Upper lobe of left lung (tissue), 6 donors: ENCODE measurements at regions not wholly inside any gene's neighbourhood (a gene's known extent, or its start where the extent isn't known, plus 50 kb on each side); places are given as distances from the start of the nearest gene placed in this dataset.
A peak's percentile ranks its signal among the peaks of the same experiment; 100 is the strongest.

Experiments used
- ATAC-seq, 2 donors: fragments of 200-7000 bp; cut with Tn5 transposase; one replicate each; pipeline ENCODE4 v1.9.1; 2022; ENCODE audit warnings: mild to moderate bottlenecking in 2 of 2, moderate library complexity in 2 of 2; ENCODE audit not compliant: low FRiP score in 2 of 2
- DNase-seq, 2 donors: peaks; one replicate each; pipeline ENCODE4 v3.0.0-alpha.2; 2019 to 2020
- H3K27ac ChIP-seq, 4 donors: fragments of 200-600 bp; sonication (generic); one replicate each; pipeline ENCODE4 v1.5.1; 2016 to 2019
- H3K27me3 ChIP-seq, 4 donors: fragments of 200-600 bp; sonication (generic); one replicate each; pipeline ENCODE4 v1.5.1; 2017 to 2019
- H3K36me3 ChIP-seq, 4 donors: fragments of 200-600 bp; sonication (generic); one replicate each; pipeline ENCODE4 v1.5.1; 2016 to 2019
- H3K4me1 ChIP-seq, 4 donors: fragments of 200-600 bp; sonication (generic); one replicate each; pipeline ENCODE4 v1.5.1; 2018 to 2019
- H3K4me3 ChIP-seq, 4 donors: fragments of 200-600 bp; sonication (generic); one replicate each; pipeline ENCODE4 v1.5.1; 2017 to 2019; ENCODE audit warnings: mild to moderate bottlenecking in 2 of 4, moderate library complexity in 1 of 4
- H3K9me3 ChIP-seq, 4 donors: fragments of 200-600 bp; sonication (generic); one replicate each; pipeline ENCODE4 v1.5.1; 2018 to 2019
- EP300 ChIP-seq, 4 donors: sonication (generic); formaldehyde crosslinking; IDR thresholded peaks; one replicate each; pipeline ENCODE4 v1.5.1; 2017; ENCODE audit warnings: antibody characterized with exemption in 4 of 4, control low read depth in 2 of 4
- POLR2A ChIP-seq, 4 donors: fragments of 450-650 bp; IDR thresholded peaks; one replicate each; pipeline ENCODE4 v1.5.1; 2016 to 2017; ENCODE audit warnings: antibody characterized with exemption in 4 of 4, mild to moderate bottlenecking in 2 of 4
- POLR2AphosphoS5 ChIP-seq, 2 donors: sonication (generic); formaldehyde crosslinking; IDR thresholded peaks; one replicate each; pipeline ENCODE4 v1.5.1; 2017; ENCODE audit warnings: antibody characterized with exemption in 2 of 2
- WGBS, 2 donors: methylation state at CpG; one replicate each; pipeline ENCODE4 v1.1.5; 2017 to 2018; 5-methylcytosine and 5-hydroxymethylcytosine counted together
- TF ChIP-seq, protein P1 (sequence below), 6 experiments: fragments of 450-650 bp in 4 of 6; fragments of 200-600 bp in 2 of 6; sonication (generic) in 2 of 6; IDR thresholded peaks; one replicate each; pipeline ENCODE4 v1.5.1; 2016 to 2019; ENCODE audit warnings: antibody characterized with exemption in 6 of 6
- donor health status: DM: no; HTN: no; CAD: no; lungs with moderate emphysema.
- donor health status: DM: no; HTN: yes; CAD: no; lungs with severe emphysema.

DNA sequence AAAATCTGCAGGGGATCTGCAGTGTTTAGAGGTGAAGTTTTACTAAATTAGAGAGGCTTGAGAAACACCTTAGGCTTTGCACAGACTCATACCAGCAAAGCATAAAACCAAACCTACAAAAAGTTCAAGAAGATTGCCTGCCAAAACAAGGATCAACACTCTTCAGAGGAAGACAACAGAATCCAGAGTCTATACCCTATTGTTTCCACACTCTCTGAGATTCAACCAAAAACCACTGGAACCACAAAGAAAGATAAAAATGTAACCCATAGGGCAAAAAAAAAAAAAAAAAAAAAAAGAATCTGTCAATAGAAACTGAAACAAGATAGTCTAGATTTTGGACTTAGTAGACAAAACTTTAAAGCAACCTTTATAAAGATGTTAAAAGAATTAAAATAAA lies 102.7 kb downstream of the ANKRD60 start:
- Histone ChIP-seq H3K4me1 (peaks cover 0 to 2% (median 0%) of the 10 kb centered on the region in 4 donors), H3K27ac (no peak overlapping the region), H3K4me3 (no peak overlapping the region), H3K9me3 (no peaks in the 10 kb centered on the region), H3K27me3 (no peaks in the 10 kb centered on the region), H3K36me3 (no peaks in the 10 kb centered on the region)
- DNase-seq (no peak), ATAC-seq (no peak)
- TF ChIP-seq, protein P1, sequence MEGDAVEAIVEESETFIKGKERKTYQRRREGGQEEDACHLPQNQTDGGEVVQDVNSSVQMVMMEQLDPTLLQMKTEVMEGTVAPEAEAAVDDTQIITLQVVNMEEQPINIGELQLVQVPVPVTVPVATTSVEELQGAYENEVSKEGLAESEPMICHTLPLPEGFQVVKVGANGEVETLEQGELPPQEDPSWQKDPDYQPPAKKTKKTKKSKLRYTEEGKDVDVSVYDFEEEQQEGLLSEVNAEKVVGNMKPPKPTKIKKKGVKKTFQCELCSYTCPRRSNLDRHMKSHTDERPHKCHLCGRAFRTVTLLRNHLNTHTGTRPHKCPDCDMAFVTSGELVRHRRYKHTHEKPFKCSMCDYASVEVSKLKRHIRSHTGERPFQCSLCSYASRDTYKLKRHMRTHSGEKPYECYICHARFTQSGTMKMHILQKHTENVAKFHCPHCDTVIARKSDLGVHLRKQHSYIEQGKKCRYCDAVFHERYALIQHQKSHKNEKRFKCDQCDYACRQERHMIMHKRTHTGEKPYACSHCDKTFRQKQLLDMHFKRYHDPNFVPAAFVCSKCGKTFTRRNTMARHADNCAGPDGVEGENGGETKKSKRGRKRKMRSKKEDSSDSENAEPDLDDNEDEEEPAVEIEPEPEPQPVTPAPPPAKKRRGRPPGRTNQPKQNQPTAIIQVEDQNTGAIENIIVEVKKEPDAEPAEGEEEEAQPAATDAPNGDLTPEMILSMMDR (IDR thresholded peaks at IDR 0.05), result no peak
- no peak for TF ChIP-seq POLR2AphosphoS5 (IDR thresholded peaks at IDR 0.05)
- TF ChIP-seq EP300 (IDR thresholded peaks at IDR 0.05), result no peak
- no peak for TF ChIP-seq POLR2A (IDR thresholded peaks at IDR 0.05)

DNA sequence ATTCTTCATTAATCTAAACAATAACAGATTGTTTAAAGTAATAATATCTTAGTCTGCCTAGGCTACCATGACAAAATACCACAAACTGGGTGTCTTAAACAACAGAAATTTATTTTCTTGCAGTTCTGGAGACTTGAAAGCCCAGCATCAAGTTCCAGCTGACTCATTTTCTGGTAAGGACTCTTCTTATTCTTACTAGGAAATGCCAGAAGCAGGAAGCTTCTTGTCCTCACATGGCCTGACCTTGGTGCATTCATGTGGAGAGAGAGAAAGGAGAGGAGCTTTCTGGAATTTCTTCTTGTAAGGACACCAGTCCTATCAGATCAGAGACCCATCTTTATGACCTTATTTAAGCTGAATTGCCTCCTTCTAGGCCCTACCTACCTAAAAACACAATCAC lies 110.5 kb downstream of the ANKRD60 start:
- ATAC-seq, result no peak
- Histone ChIP-seq H3K9me3 (peaks cover 0 to 6% (median 0%) of the 10 kb centered on the region in 4 donors), H3K36me3 (no peaks in the 10 kb centered on the region), H3K4me1 (no peaks in the 10 kb centered on the region), H3K27ac (no peak overlapping the region), H3K27me3 (no peaks in the 10 kb centered on the region), H3K4me3 (no peak overlapping the region)
- DNase-seq, result no peak
- TF ChIP-seq POLR2A (IDR thresholded peaks at IDR 0.05), result no peak
- TF ChIP-seq, protein P1 (IDR thresholded peaks at IDR 0.05), result no peak
- TF ChIP-seq POLR2AphosphoS5 (IDR thresholded peaks at IDR 0.05), result no peak
- TF ChIP-seq EP300 (IDR thresholded peaks at IDR 0.05), result no peak

DNA sequence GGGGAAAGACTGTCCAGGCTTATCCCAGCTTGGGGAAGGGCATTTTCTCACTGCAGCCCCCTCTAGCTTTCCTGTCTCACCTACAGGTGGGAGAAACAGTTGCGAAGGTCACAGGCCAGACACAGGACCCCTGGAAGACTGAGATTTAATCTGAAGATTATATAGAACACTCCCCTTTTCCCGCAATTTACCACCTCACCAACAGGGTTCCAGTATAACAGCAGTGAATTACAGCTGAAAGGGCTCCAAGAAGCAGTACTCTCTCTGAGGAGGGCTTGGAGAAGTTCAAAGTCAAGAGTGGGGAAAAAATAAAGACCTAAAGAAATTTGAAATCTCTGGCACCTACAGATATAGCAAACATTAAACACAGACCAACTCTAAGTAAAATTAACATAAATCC lies 111.9 kb downstream of the ANKRD60 start:
- Histone ChIP-seq H3K27ac (no peak overlapping the region), H3K27me3 (no peaks in the 10 kb centered on the region), H3K36me3 (no peaks in the 10 kb centered on the region), H3K4me1 (no peaks in the 10 kb centered on the region), H3K4me3 (no peak overlapping the region), H3K9me3 (peaks cover 0 to 6% (median 0%) of the 10 kb centered on the region in 4 donors)
- DNase-seq, result no peak
- 66 to 78% methylated on average over 2 of the region's 2 CpGs for WGBS, 2 donors
- ATAC-seq, result no peak
- no peak for TF ChIP-seq POLR2A (IDR thresholded peaks at IDR 0.05)
- no peak for TF ChIP-seq EP300 (IDR thresholded peaks at IDR 0.05)
- TF ChIP-seq, protein P1 (IDR thresholded peaks at IDR 0.05), result no peak
- TF ChIP-seq POLR2AphosphoS5 (IDR thresholded peaks at IDR 0.05), result no peak

DNA sequence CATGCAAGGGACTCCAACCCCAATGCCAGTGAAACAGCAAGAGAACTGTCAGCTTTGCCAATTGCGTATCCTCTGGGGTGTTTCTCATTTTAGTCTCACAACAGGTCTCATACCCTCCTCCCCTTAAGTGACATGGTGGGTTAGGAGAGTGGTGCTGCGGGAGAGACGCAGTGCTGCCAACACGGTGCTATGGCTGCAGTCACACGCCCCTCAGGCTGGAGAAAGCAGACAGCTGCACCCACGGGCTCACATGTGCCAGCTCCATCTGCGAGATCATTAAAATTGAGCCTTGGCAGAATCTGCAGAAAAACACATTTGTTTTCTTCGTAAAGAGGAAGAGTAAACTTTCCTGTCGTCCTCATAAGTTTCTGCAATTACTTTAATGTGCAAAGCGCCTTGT lies 114.7 kb downstream of the ANKRD60 start:
- ATAC-seq, result no peak
- no peaks in the 10 kb centered on the region for H3K36me3 ChIP-seq
- WGBS, 2 donors, result 58 to 78% methylated on average over 10 of the region's 10 CpGs
- no peak overlapping the region for H3K27ac ChIP-seq
- TF ChIP-seq POLR2A (IDR thresholded peaks at IDR 0.05) (no peak), POLR2AphosphoS5 (IDR thresholded peaks at IDR 0.05) (no peak), EP300 (IDR thresholded peaks at IDR 0.05) (no peak)
- TF ChIP-seq, protein P1 (IDR thresholded peaks at IDR 0.05), result no peak
- no peak overlapping the region for H3K4me3 ChIP-seq
- H3K9me3 ChIP-seq, result peaks cover 0 to 4% (median 1%) of the 10 kb centered on the region in 4 donors
- no peaks in the 10 kb centered on the region for H3K27me3 ChIP-seq
- DNase-seq, result no peak
- H3K4me1 ChIP-seq, result no peaks in the 10 kb centered on the region

DNA sequence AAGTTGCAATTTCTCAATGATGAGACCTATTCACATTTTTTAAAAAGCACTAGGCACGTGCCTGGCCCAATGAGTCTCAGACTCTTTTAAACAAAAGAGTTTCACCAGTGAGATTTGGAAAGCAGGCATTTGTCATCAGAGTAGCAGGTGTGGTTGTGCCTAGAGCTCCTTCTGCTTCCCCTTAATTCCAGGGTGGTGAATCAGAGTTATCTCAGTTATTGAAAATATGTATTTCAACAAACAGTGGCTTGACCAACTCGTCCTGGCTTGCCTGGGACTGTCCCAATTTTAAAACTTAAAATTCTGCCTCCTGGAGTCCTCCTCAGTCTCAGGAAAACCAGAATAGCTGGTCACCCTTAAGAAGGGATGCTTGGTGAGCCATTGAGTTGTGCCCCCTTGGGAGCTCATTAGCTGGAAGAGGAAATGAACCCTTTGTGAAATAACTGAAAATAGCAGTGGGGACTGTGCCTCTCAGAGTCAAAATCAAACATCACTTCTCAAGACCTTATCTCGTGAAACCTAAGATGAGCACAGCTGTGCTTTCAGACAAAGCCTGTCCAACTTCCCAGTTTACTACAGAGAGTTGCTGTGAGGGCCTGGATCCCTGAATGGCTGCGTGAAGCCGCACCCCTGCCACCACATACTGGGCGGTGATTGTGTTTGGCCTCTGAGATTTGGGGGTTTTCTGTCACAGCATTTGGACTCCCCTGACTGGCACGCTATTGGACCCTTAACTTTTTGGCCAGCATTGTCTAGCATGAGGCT lies 116.3 kb downstream of the ANKRD60 start:
- Histone ChIP-seq H3K27ac (no peak overlapping the region), H3K4me3 (no peak overlapping the region), H3K36me3 (no peaks in the 10 kb centered on the region), H3K27me3 (no peaks in the 10 kb centered on the region), H3K4me1 (no peaks in the 10 kb centered on the region), H3K9me3 (peaks cover 0 to 4% (median 1%) of the 10 kb centered on the region in 4 donors)
- no peak for DNase-seq
- ATAC-seq, result peak in 1 of 2 donors; percentile 64
- WGBS, 2 donors, result 72 to 74% methylated on average over 7 of the region's 7 CpGs
- TF ChIP-seq POLR2AphosphoS5 (IDR thresholded peaks at IDR 0.05), result no peak
- TF ChIP-seq, protein P1 (IDR thresholded peaks at IDR 0.05), result no peak
